ENCODE measurements at regions not wholly inside any gene's neighbourhood (a gene's known extent, or its start where the extent isn't known, plus 50 kb on each side); places are given as distances from the start of the nearest gene placed in this dataset.

GRCh38 chr3:88621586-88621985 lies 471.8 kb downstream of the C3orf38 start:
- TF ChIP-seq CTCF (conservative IDR thresholded peaks at IDR 0.05 in 1 of 2, IDR thresholded peaks at IDR 0.05 in 1 of 2; ENCODE audit: low read depth in 1 of 2, low read length in 2 of 2): no peak
- no peak for TF ChIP-seq EZH2 (IDR thresholded peaks at IDR 0.05; ENCODE audit: low read length, missing control alignments)
